GM12878 (cell line): ENCODE measurements at regions not wholly inside any gene's neighbourhood (a gene's known extent, or its start where the extent isn't known, plus 50 kb on each side); places are given as distances from the start of the nearest gene placed in this dataset.

ENCODE experiments used
- ATAC-seq: fragments of 200-7000 bp; cut with Tn5 transposase; 3 replicates; pipeline ENCODE4 v1.9.1; 2020; ENCODE audit warnings: mild to moderate bottlenecking, moderate library complexity
- BruUV-seq: library from RNA; stranded (reverse); fragments of 400-500 nt; replicated peaks from 2 replicates; lab custom pipeline; 2021; lab: Mats Ljungman, UMichigan
- CTCF ChIA-PET: fragments of 300-600 bp; sonication (Branson Sonifier 250); formaldehyde crosslinking; extraction: SDS; loops from one replicate; lab custom pipeline; 2021; ENCODE audit warnings: inconsistent platforms; lab: Yijun Ruan, JAX
- POLR2A ChIA-PET: fragments of 350-600 bp; formaldehyde crosslinking; extraction: SDS; loops from one replicate; lab custom pipeline; 2021; ENCODE audit warnings: inconsistent platforms; lab: Charles Lee
- RAD21 ChIA-PET: fragments of 300-600 bp; sonication (Branson Sonifier 250); formaldehyde crosslinking; loops from one replicate; lab custom pipeline; 2023; ENCODE audit warnings: antibody characterized with exemption; ENCODE audit not compliant: unreplicated experiment; lab: Charles Lee
- SMC1A ChIA-PET: fragments of 300-600 bp; sonication (Branson Sonifier 250); formaldehyde crosslinking; loops from one replicate; lab custom pipeline; 2023; ENCODE audit not compliant: unreplicated experiment, uncharacterized antibody; lab: Charles Lee
- DNase-seq: peaks from one replicate; pipeline ENCODE4 v3.0.0-alpha.2; 2011; ENCODE audit warnings: low read depth, low spot score
- FAIRE-seq: peaks from 3 replicates; lab custom pipeline; 2011; peaks lifted over from hg19 to GRCh38; lab: Jason Lieb, UNC
- H2AFZ ChIP-seq: 2 replicates; pipeline ENCODE4 v1.6.0; 2011; ENCODE audit warnings: low read depth, low read length, control low read depth; ENCODE audit not compliant: control insufficient read depth
- H3K27ac ChIP-seq: 2 replicates; pipeline ENCODE4 v1.5.1; 2011; ENCODE audit warnings: control low read depth; ENCODE audit not compliant: control insufficient read depth, insufficient read depth
- H3K27me3 ChIP-seq, 2 experiments: replicated peaks in 1 of 2; 2 replicates each; pipeline versions ENCODE4 v1.6.0 to v1.6.1; 2011; ENCODE audit warnings: low read length in 1 of 2; ENCODE audit not compliant: control insufficient read depth in 2 of 2, insufficient read depth in 2 of 2
- H3K36me3 ChIP-seq, 2 experiments: 2 replicates each; pipeline ENCODE4 v1.5.1; 2011; ENCODE audit warnings: low read length in 1 of 2; ENCODE audit not compliant: control insufficient read depth in 2 of 2, insufficient read depth in 2 of 2
- H3K4me1 ChIP-seq: 2 replicates; pipeline ENCODE4 v1.6.1; 2011; ENCODE audit warnings: mild to moderate bottlenecking, low read length, moderate library complexity, mixed read lengths; ENCODE audit not compliant: control insufficient read depth, insufficient read depth
- H3K4me2 ChIP-seq: 2 replicates; pipeline ENCODE4 v1.6.0; 2011; ENCODE audit warnings: control low read depth; ENCODE audit not compliant: control insufficient read depth, insufficient read depth
- H3K4me3 ChIP-seq: fragments of 200-600 bp; sonication (generic); 2 replicates; pipeline ENCODE4 v1.5.1; 2016
- H3K79me2 ChIP-seq: 2 replicates; pipeline ENCODE4 v1.6.0; 2011; ENCODE audit warnings: low read length; ENCODE audit not compliant: control insufficient read depth, insufficient read depth
- H3K9ac ChIP-seq: 2 replicates; pipeline ENCODE4 v1.8.0; 2011; ENCODE audit warnings: low read length, control low read depth, mixed read lengths; ENCODE audit not compliant: control insufficient read depth, insufficient read depth
- H3K9me3 ChIP-seq: replicated peaks from 3 replicates; pipeline ENCODE4 v1.5.1; 2011; ENCODE audit warnings: mild to moderate bottlenecking, low read length; ENCODE audit not compliant: control insufficient read depth, insufficient read depth
- H4K20me1 ChIP-seq: 2 replicates; pipeline ENCODE4 v1.6.0; 2011; ENCODE audit not compliant: control insufficient read depth, insufficient read depth
- ATF7 ChIP-seq: fragments of 450-650 bp; IDR thresholded peaks from 2 replicates; pipeline ENCODE4 v1.6.1; 2016; ENCODE audit warnings: low read depth, mild to moderate bottlenecking
- BHLHE40 ChIP-seq, 2 experiments: fragments of 450-650 bp in 1 of 2; IDR thresholded peaks; 2 replicates each; pipeline ENCODE4 v1.6.1; 2011 to 2017; ENCODE audit warnings: low read depth in 2 of 2, borderline replicate concordance in 1 of 2, improper control_type of control experiment in 1 of 2, low read length in 1 of 2, mild to moderate bottlenecking in 1 of 2
- POU2F2 ChIP-seq: IDR thresholded peaks from 3 replicates; pipeline ENCODE4 v1.6.1; 2011; ENCODE audit warnings: low read depth, mild to moderate bottlenecking, low read length, borderline replicate concordance
- RAD21 ChIP-seq: IDR thresholded peaks from 2 replicates; pipeline ENCODE4 v1.6.1; 2011; ENCODE audit warnings: mild to moderate bottlenecking, low read depth, low read length, moderate library complexity; ENCODE audit not compliant: insufficient read depth
- RELB ChIP-seq: fragments of 450-650 bp; IDR thresholded peaks from 2 replicates; pipeline ENCODE4 v1.6.1; 2017; ENCODE audit warnings: low read depth, mild to moderate bottlenecking, moderate library complexity
- SMC3 ChIP-seq: IDR thresholded peaks from 2 replicates; pipeline ENCODE4 v1.6.1; 2011; ENCODE audit warnings: low read length, improper control_type of control experiment, borderline replicate concordance
- TCF3 ChIP-seq: IDR thresholded peaks from 2 replicates; pipeline ENCODE4 v1.6.1; 2012; ENCODE audit warnings: low read depth, mild to moderate bottlenecking, low read length, borderline replicate concordance; ENCODE audit not compliant: insufficient read depth
- YY1 ChIP-seq: IDR thresholded peaks from 2 replicates; pipeline ENCODE4 v1.6.1; 2011; ENCODE audit warnings: low read depth, mild to moderate bottlenecking, low read length
- WGBS: methylation state at CpG from one replicate; pipeline ENCODE4 v1.1.6; 2016; ENCODE audit warnings: low lambda C conversion rate; ENCODE audit not compliant: insufficient replicate concordance, insufficient coverage; ENCODE audit errors: missing lambda C conversion rate; 5-methylcytosine and 5-hydroxymethylcytosine counted together
- in situ Hi-C: fragments of 300-500 bp; cut with MboI; formaldehyde crosslinking; loops from 9 replicates; pipeline ENCODE4 v1.14.3; 2018; ENCODE audit warnings: mixed read lengths
- intact Hi-C: fragments of 100-400 bp; cut with micrococcal nuclease; formaldehyde crosslinking; loops from one replicate; pipeline ENCODE4 v1.14.2; 2022; ENCODE audit not compliant: unreplicated experiment
- TF ChIP-seq, protein P1 (sequence below), 3 experiments: IDR thresholded peaks in 2 of 3; conservative IDR thresholded peaks in 1 of 3; 2 replicates each; pipeline ENCODE4 v1.5.1; 2011; ENCODE audit warnings: low read depth in 3 of 3, low read length in 3 of 3, mild to moderate bottlenecking in 3 of 3, control low read depth in 2 of 3, moderate library complexity in 2 of 3, inconsistent platforms in 1 of 3, mixed read lengths in 1 of 3; ENCODE audit not compliant: control insufficient read depth in 2 of 3, insufficient read depth in 1 of 3; ENCODE audit errors: extremely low read depth in 1 of 3

GRCh38 chr9:108469654-108470053 is 386.1 kb downstream of the ACTL7B start (continued):
- no peak for TF ChIP-seq TCF3

DNA sequence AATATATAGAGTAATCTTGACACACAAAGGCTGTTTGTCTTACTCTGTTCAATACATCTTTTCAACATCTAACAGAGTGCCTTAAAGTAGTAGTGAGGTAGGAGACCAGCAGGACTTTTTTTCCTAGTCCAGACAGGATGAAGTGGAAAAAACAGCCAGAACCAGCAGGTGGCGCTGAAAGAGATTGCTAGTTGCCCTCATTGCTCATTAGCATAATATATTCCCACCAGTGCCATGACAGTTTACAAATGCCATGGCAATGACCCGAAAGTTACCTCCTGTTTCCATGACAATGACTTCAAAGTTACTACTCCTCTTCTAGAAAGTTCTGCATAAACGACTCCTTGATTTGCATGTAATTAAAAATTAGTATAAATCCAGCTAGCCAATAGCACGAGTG is 387.4 kb downstream of the ACTL7B start:
- Histone ChIP-seq H3K27ac (no peak overlapping the region), H3K36me3 (no peaks in the 10 kb centered on the region), H3K4me3 (no peak overlapping the region)
- ChIA-PET RAD21 (interaction anchor here (0.6 kb wide), 1 partner anchor 293 kb away, joined by 3 read pairs; no protein-coding TSS in a partner anchor), SMC1A (interaction anchor here (0.7 to 2.8 kb wide), 4 partner anchors 14 to 292 kb away, joined by 3 to 14 read pairs (median 3); no protein-coding TSS in a partner anchor)
- BruUV-seq = no TSS peak
- TF ChIP-seq ATF7 (no peak), POU2F2 (peak; percentile 82; the same call in 2 of the 3 replicates), BHLHE40 (IDR thresholded peaks at IDR 0.05; ENCODE audit: borderline replicate concordance in 1 of 2, low read depth in 2 of 2, low read length in 1 of 2) (no peak), RELB (no peak), RAD21 (peak; percentile 35; the same call in 1 of the 2 replicates), SMC3 (peak; percentile 45; the same call in 1 of the 2 replicates), YY1 (peak; percentile 76)
- TF ChIP-seq, protein P1, sequence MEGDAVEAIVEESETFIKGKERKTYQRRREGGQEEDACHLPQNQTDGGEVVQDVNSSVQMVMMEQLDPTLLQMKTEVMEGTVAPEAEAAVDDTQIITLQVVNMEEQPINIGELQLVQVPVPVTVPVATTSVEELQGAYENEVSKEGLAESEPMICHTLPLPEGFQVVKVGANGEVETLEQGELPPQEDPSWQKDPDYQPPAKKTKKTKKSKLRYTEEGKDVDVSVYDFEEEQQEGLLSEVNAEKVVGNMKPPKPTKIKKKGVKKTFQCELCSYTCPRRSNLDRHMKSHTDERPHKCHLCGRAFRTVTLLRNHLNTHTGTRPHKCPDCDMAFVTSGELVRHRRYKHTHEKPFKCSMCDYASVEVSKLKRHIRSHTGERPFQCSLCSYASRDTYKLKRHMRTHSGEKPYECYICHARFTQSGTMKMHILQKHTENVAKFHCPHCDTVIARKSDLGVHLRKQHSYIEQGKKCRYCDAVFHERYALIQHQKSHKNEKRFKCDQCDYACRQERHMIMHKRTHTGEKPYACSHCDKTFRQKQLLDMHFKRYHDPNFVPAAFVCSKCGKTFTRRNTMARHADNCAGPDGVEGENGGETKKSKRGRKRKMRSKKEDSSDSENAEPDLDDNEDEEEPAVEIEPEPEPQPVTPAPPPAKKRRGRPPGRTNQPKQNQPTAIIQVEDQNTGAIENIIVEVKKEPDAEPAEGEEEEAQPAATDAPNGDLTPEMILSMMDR (IDR thresholded peaks at IDR 0.05 in 2 of 3, conservative IDR thresholded peaks at IDR 0.05 in 1 of 3; ENCODE audit: control insufficient read depth in 2 of 3, extremely low read depth in 1 of 3, insufficient read depth in 1 of 3, low read depth in 3 of 3, low read length in 3 of 3) = peak; percentile 40 to 44 (median 42)
- TF ChIP-seq, all 136 proteins: peak for 5
- ATAC-seq = peak; percentile 76
- in situ Hi-C loops (no loop called here), intact Hi-C loops (loop anchor here (1.0 to 5.0 kb wide), 2 partner anchors 99 to 293 kb away; no protein-coding TSS in a partner anchor)
- no peak for DNase-seq
- Histone ChIP-seq H3K4me2 (no peak overlapping the region), H3K9ac (no peak overlapping the region), H3K4me1 (no peaks in the 10 kb centered on the region), H3K9me3 (no peaks in the 10 kb centered on the region), H4K20me1 (no peaks in the 10 kb centered on the region; the same call in 1 of the 2 replicates), H2AFZ (no peak overlapping the region), H3K79me2 (no peaks in the 10 kb centered on the region), H3K27me3 (no peaks in the 10 kb centered on the region)
- ChIA-PET POLR2A (no interaction called here), CTCF (interaction anchor here (1.1 to 2.5 kb wide), 7 partner anchors 9 to 483 kb away, joined by 3 to 16 read pairs (median 6); no protein-coding TSS in a partner anchor)
- peak; percentile 72 for FAIRE-seq
- 13% methylated on average over 4 of the region's 4 CpGs for WGBS
